ENCODE measurements at regions not wholly inside any gene's neighbourhood (a gene's known extent, or its start where the extent isn't known, plus 50 kb on each side); places are given as distances from the start of the nearest gene placed in this dataset.

GRCh38 chr5:93978222-93978621 is 236.8 kb upstream of the POU5F2 start (continued):
- TF ChIP-seq CHD7 (IDR thresholded peaks at IDR 0.05; ENCODE audit: insufficient replicate concordance, low read length): no peak
- no peak for TF ChIP-seq GABPA (IDR thresholded peaks at IDR 0.05; ENCODE audit: borderline replicate concordance, insufficient read depth, low read length)
- no peak for TF ChIP-seq JUND (IDR thresholded peaks at IDR 0.05; ENCODE audit: low read length)
- no peak for TF ChIP-seq MAX (IDR thresholded peaks at IDR 0.05)
- no peak for TF ChIP-seq TBP (IDR thresholded peaks at IDR 0.05; ENCODE audit: low read depth, low read length)
- no peak for TF ChIP-seq SIN3A (conservative IDR thresholded peaks at IDR 0.05 in 1 of 2, IDR thresholded peaks at IDR 0.05 in 1 of 2; ENCODE audit: low read depth in 1 of 2, low read length in 2 of 2)
- TF ChIP-seq KDM4A (IDR thresholded peaks at IDR 0.05; ENCODE audit: low read depth, low read length, severe bottlenecking): no peak
- no peak for TF ChIP-seq RNF2 (IDR thresholded peaks at IDR 0.05; ENCODE audit: borderline replicate concordance, low read depth, low read length, missing control alignments, poor library complexity, severe bottlenecking)
- no peak for TF ChIP-seq SIX5 (IDR thresholded peaks at IDR 0.05; ENCODE audit: low read depth, low read length)
- TF ChIP-seq BCL11A (IDR thresholded peaks at IDR 0.05; ENCODE audit: low read depth in 2 of 2, low read length in 2 of 2): no peak
- no peak for TF ChIP-seq EP300 (IDR thresholded peaks at IDR 0.05; ENCODE audit: borderline replicate concordance in 1 of 2, low read depth in 2 of 2, low read length in 2 of 2)

All from H1 (cell line).